DOHH2 (cell line): ENCODE measurements at regions not wholly inside any gene's neighbourhood (a gene's known extent, or its start where the extent isn't known, plus 50 kb on each side); places are given as distances from the start of the nearest gene placed in this dataset.

Source experiments
- CTCF ChIP-seq: fragments of 200-600 bp; sonication (generic); IDR thresholded peaks from one replicate; pipeline ENCODE4 v1.5.1; 2014; ENCODE audit warnings: antibody characterized with exemption, mild to moderate bottlenecking, low read depth, low read length; ENCODE audit not compliant: poor library complexity, severe bottlenecking
- EZH2phosphoT487 ChIP-seq: fragments of 200-600 bp; sonication (generic); IDR thresholded peaks from 2 replicates; pipeline ENCODE4 v1.6.1; 2017; ENCODE audit warnings: borderline replicate concordance, mild to moderate bottlenecking, antibody characterized with exemption, low read length, moderate library complexity, mixed read lengths

- no peak for TF ChIP-seq CTCF
- no peak for TF ChIP-seq EZH2phosphoT487
These were observed 402.5 kb upstream of the GOLIM4 start for GRCh38 chr3:168498194-168498593.
